NCI-H446 (cell line): ENCODE measurements at regions not wholly inside any gene's neighbourhood (a gene's known extent, or its start where the extent isn't known, plus 50 kb on each side); places are given as distances from the start of the nearest gene placed in this dataset.
A peak's percentile ranks its signal among the peaks of the same experiment; 100 is the strongest.
"Not testable (repeated sequence)": the region's sequence is repeated elsewhere in the genome, so short reads cannot be mapped to it uniquely, and the experiment has no call there.

Experiments used
- DNase-seq, 2 experiments: peaks; one replicate each; lab custom pipeline; 2025; lab: John Stamatoyannopoulos, UW

DNA sequence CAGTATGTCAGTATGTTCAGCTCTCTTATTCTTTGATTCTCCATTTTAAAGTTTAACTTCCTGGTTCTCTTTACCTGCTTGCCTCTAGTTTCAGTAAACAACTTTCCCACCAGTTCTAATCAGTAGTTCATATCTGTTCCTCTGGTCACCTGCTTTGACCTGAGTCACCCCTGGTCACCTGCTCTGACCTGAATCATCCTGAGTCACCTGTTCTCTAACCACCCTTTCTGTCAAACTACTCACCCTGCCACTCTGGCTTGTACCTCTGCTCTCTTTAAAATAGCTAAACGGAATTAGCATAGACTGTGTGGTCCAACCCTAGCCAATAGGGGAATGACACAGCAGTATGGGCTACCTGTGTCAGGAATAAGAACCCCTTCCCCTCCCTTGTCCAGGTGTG is 62.0 kb upstream of the NREP start:
- DNase-seq = not testable (repeated sequence)

DNA sequence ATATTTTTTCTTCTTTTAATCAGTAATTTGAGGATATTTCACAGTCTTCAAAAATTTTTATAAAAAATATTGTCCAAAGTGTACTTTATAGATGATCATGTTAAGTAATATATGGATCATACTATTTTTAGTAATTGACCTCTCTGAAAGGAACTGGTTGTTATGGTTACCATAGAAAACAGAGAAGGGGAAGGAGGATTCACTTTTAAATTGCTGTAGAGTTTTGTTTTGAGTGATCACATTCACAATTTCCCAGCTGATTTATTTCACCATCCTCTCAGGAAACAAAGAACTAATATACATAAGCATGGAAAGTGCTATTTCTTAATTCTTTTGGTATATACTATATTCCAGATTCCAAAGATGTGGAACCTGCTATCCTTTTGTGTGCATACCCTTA is 56.5 kb upstream of the NREP start:
- no peak for DNase-seq

DNA sequence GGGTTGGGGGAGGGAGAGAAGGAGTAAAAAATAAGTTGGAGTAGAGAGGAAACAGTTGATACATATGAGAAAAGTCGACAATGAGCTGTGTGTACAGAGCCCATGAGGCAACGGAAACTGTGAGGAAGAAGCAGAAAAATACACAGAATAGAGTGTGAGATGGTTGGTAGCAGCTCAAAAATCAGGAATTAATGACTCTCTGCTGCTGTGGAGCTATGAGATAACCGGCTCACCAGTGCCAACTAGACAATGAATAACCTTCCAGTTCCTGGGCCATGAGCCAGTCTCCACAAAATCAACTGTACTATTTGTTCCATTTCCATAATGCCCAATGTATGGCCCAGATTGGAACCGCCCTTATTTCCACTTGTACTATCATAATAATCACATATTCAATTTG is 53.1 kb upstream of the NREP start:
- DNase-seq = peak; percentile 4
